Upper lobe of right lung (tissue), 1 donor: ENCODE measurements at regions not wholly inside any gene's neighbourhood (a gene's known extent, or its start where the extent isn't known, plus 50 kb on each side); places are given as distances from the start of the nearest gene placed in this dataset.
"Not testable (repeated sequence)": the region's sequence is repeated elsewhere in the genome, so short reads cannot be mapped to it uniquely, and the experiment has no call there.

ENCODE experiments used
- ATAC-seq: fragments of 200-7000 bp; cut with Tn5 transposase; one replicate; pipeline ENCODE4 v1.9.1; 2020; ENCODE audit warnings: mild to moderate bottlenecking, moderate library complexity
- DNase-seq: peaks from one replicate; pipeline ENCODE4 v3.0.0-alpha.2; 2020
- H3K27ac ChIP-seq: fragments of 200-600 bp; one replicate; pipeline ENCODE4 v1.8.0; 2022
- H3K27me3 ChIP-seq: fragments of 200-600 bp; one replicate; pipeline ENCODE4 v1.8.0; 2022; ENCODE audit warnings: mild to moderate bottlenecking
- H3K36me3 ChIP-seq: fragments of 200-600 bp; one replicate; pipeline ENCODE4 v1.8.0; 2022
- H3K4me1 ChIP-seq: fragments of 200-600 bp; one replicate; pipeline ENCODE4 v1.8.0; 2022
- H3K4me3 ChIP-seq: fragments of 200-600 bp; one replicate; pipeline ENCODE4 v1.8.0; 2022; ENCODE audit warnings: mild to moderate bottlenecking
- H3K9me3 ChIP-seq: fragments of 200-600 bp; one replicate; pipeline ENCODE4 v1.8.0; 2022
- CTCF ChIP-seq: fragments of 200-600 bp; IDR thresholded peaks from one replicate; pipeline ENCODE4 v1.8.0; 2022; ENCODE audit warnings: antibody characterized with exemption
- intact Hi-C: fragments of 100-400 bp; cut with DNase I; formaldehyde crosslinking; loops from one replicate; pipeline ENCODE4 v1.11.0; 2022
- donor health status: DM: no; HTN: yes; CAD: no; lungs with severe emphysema.

- H3K36me3 ChIP-seq = no peaks in the 10 kb centered on the region
- H3K4me3 ChIP-seq = no peak overlapping the region
- H3K27ac ChIP-seq = no peak overlapping the region
- intact Hi-C loops = no loop called here
- no peaks in the 10 kb centered on the region for H3K4me1 ChIP-seq
- H3K27me3 ChIP-seq = no peaks in the 10 kb centered on the region
- H3K9me3 ChIP-seq = no peaks in the 10 kb centered on the region
- no peak for TF ChIP-seq CTCF
- no peak for DNase-seq
- ATAC-seq = peak; percentile 24
These were observed 270.0 kb downstream of the CENPC start for GRCh38 chr4:67275179-67275750.

- ATAC-seq, H3K9me3 ChIP-seq, intact Hi-C loops, H3K36me3 ChIP-seq, H3K27ac ChIP-seq, H3K27me3 ChIP-seq, DNase-seq, H3K4me1 ChIP-seq, H3K4me3 ChIP-seq: not testable (repeated sequence)
These were observed 270.6 kb downstream of the CENPC start for GRCh38 chr4:67274671-67275070.

- DNase-seq (no peak), ATAC-seq (no peak)
- Histone ChIP-seq H3K4me1 (no peaks in the 10 kb centered on the region), H3K4me3 (no peak overlapping the region), H3K27me3 (no peaks in the 10 kb centered on the region), H3K27ac (no peak overlapping the region), H3K9me3 (no peaks in the 10 kb centered on the region), H3K36me3 (no peaks in the 10 kb centered on the region)
- no peak for TF ChIP-seq CTCF
- intact Hi-C loops = no loop called here
These were observed 271.6 kb downstream of the CENPC start for GRCh38 chr4:67273666-67274065.

GRCh38 chr4:67261971-67262370 lies 283.3 kb downstream of the CENPC start:
- Histone ChIP-seq H3K27me3 (no peaks in the 10 kb centered on the region), H3K9me3 (no peaks in the 10 kb centered on the region), H3K27ac (no peak overlapping the region), H3K36me3 (no peaks in the 10 kb centered on the region), H3K4me1 (no peaks in the 10 kb centered on the region), H3K4me3 (no peak overlapping the region)
- ATAC-seq = no peak
- intact Hi-C loops = no loop called here
- TF ChIP-seq CTCF = no peak
- no peak for DNase-seq

GRCh38 chr4:67256388-67257043 lies 288.8 kb downstream of the CENPC start:
- ATAC-seq (no peak), DNase-seq (no peak)
- H3K4me3 ChIP-seq = no peak overlapping the region
- TF ChIP-seq CTCF = no peak
- no peaks in the 10 kb centered on the region for H3K27me3 ChIP-seq
- no peaks in the 10 kb centered on the region for H3K9me3 ChIP-seq
- intact Hi-C loops = no loop called here
- H3K27ac ChIP-seq = no peak overlapping the region
- no peaks in the 10 kb centered on the region for H3K4me1 ChIP-seq
- no peaks in the 10 kb centered on the region for H3K36me3 ChIP-seq

GRCh38 chr4:67250131-67250896 lies 295.0 kb downstream of the CENPC start:
- no peak for ATAC-seq
- H3K27me3 ChIP-seq = no peaks in the 10 kb centered on the region
- no peaks in the 10 kb centered on the region for H3K4me1 ChIP-seq
- no peak for TF ChIP-seq CTCF
- intact Hi-C loops = no loop called here
- no peaks in the 10 kb centered on the region for H3K9me3 ChIP-seq
- H3K36me3 ChIP-seq = no peaks in the 10 kb centered on the region
- H3K4me3 ChIP-seq = no peak overlapping the region
- no peak overlapping the region for H3K27ac ChIP-seq
- DNase-seq = no peak
